ENCODE measurements at regions not wholly inside any gene's neighbourhood (a gene's known extent, or its start where the extent isn't known, plus 50 kb on each side); places are given as distances from the start of the nearest gene placed in this dataset.

DNA sequence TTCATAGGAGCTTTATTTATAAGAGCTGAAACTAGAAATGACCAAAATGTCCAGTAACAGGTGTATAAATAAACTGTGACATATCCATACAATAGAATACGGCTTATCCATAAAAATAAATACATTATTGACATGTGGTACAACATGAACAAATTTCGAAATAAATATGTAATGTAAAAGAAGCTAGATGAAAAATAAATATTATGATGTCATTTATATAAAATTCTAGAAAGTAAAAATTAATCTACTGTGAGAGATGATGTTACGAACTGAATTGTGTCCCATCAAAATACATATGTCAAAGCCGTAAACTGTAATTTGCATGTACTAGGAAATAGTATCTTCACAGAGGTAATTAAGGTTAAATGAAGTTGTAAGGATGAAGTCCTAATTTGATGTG lies 1104.9 kb downstream of the NSUN3 start:
- intact Hi-C loops (cut with DNase I), result no loop called here
- Histone ChIP-seq H3K27me3 (no peaks in the 10 kb centered on the region), H3K4me3 (replicated peaks in 1 of 3) (no peak overlapping the region), H3K9me3 (no peaks in the 10 kb centered on the region), H3K4me1 (no peaks in the 10 kb centered on the region), H3K36me3 (no peaks in the 10 kb centered on the region), H3K27ac (no peak overlapping the region)
- TF ChIP-seq CTCF (IDR thresholded peaks at IDR 0.05), result no peak
- TF ChIP-seq POLR2A (IDR thresholded peaks at IDR 0.05), result no peak
- no peak for DNase-seq
- WGBS, 2 donors, result 84 to 88% methylated on average over 4 of the region's 4 CpGs

DNA sequence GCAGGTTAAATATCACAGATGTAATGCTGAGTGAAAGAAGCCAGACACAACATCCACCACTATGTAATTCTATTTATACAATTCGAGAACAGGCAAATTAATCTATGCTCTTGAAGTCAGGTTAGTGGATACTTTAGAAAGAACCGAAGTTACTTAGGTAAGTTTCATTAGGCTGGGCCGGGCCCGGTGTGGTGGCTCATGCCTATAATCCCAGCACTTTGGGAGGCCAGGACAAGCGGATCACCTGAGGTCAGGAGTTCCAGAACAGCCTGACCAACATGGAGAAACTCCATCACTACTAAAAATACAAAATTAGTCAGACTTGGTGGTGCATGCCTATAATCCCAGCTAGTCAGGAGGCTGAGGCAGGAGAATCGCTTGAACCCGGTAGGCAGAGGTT lies 1105.7 kb downstream of the NSUN3 start:
- no peaks in the 10 kb centered on the region for H3K36me3 ChIP-seq
- no peak overlapping the region for H3K4me3 ChIP-seq (replicated peaks in 1 of 3)
- TF ChIP-seq POLR2A (IDR thresholded peaks at IDR 0.05) (no peak), CTCF (IDR thresholded peaks at IDR 0.05) (no peak)
- intact Hi-C loops (cut with DNase I), result no loop called here
- DNase-seq, result no peak
- H3K9me3 ChIP-seq, result no peaks in the 10 kb centered on the region
- H3K4me1 ChIP-seq, result no peaks in the 10 kb centered on the region
- 87 to 88% methylated on average over 7 of the region's 7 CpGs for WGBS, 2 donors
- H3K27ac ChIP-seq, result no peak overlapping the region
- H3K27me3 ChIP-seq, result no peaks in the 10 kb centered on the region

DNA sequence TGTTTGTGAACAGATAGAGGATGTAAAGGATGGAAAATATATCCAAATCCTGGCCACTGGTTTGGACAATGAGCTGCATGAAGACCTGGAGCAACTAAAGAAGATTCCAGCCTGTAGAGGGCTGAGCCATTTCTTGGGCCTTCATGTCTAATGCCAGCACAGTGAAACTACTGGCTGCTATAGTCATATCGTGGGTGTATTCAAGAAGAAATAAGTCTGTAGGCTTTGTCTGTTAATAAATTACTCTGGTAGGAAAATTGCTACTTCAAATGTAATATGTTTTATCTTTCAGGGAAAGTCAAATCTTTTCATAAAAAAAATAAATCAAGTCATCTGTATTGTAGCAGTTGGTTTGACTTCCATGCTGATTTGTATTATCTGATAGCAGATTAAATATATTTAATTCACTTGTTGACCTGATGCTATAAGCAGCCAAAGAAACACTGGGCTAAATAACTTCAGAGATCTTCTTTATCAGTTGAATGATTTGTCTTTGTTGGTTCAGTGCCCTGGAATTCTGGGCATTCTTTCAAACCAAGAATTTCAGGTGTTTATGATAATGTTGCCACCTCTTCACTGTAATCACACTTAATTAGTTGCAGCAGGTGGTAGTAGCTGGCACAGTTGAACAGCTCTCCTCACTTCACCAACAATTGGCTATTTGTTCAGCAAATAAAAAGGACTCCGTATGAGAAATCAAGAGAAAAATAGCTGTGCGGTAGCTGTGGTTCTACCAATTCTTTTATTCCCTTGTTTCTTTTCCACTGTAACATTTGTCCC lies 1109.5 kb downstream of the NSUN3 start:
- 72 to 75% methylated on average over 3 of the region's 3 CpGs for WGBS, 2 donors
- Histone ChIP-seq H3K27ac (no peak overlapping the region), H3K36me3 (no peaks in the 10 kb centered on the region), H3K4me3 (replicated peaks in 1 of 3) (no peak overlapping the region), H3K27me3 (no peaks in the 10 kb centered on the region), H3K4me1 (no peaks in the 10 kb centered on the region), H3K9me3 (no peaks in the 10 kb centered on the region)
- TF ChIP-seq CTCF (IDR thresholded peaks at IDR 0.05) (no peak), POLR2A (IDR thresholded peaks at IDR 0.05) (no peak)
- no peak for DNase-seq
- intact Hi-C loops (cut with DNase I), result no loop called here

- 86% methylated on average over 2 of the region's 2 CpGs for WGBS, 2 donors
- TF ChIP-seq POLR2A (IDR thresholded peaks at IDR 0.05) (no peak), CTCF (IDR thresholded peaks at IDR 0.05) (no peak)
Measured at GRCh38 chr3:95177096-95177495, 1114.2 kb downstream of the NSUN3 start.

GRCh38 chr3:95184038-95184437 lies 1121.2 kb downstream of the NSUN3 start:
- Histone ChIP-seq H3K4me1 (no peaks in the 10 kb centered on the region), H3K27me3 (no peaks in the 10 kb centered on the region), H3K9me3 (no peaks in the 10 kb centered on the region), H3K36me3 (no peaks in the 10 kb centered on the region), H3K4me3 (replicated peaks in 1 of 3) (no peak overlapping the region), H3K27ac (no peak overlapping the region)
- no peak for TF ChIP-seq CTCF (IDR thresholded peaks at IDR 0.05)
- TF ChIP-seq POLR2A (IDR thresholded peaks at IDR 0.05), result no peak
- 84 to 90% methylated on average over 3 to 6 of the region's 6 CpGs for WGBS, 2 donors
- DNase-seq, result no peak
- intact Hi-C loops (cut with DNase I), result no loop called here

More at GRCh38 chr3:95177096-95177495, 1114.2 kb downstream of the NSUN3 start:
- Histone ChIP-seq H3K27me3 (no peaks in the 10 kb centered on the region), H3K27ac (no peak overlapping the region), H3K36me3 (no peaks in the 10 kb centered on the region), H3K4me1 (no peaks in the 10 kb centered on the region), H3K9me3 (no peaks in the 10 kb centered on the region), H3K4me3 (replicated peaks in 1 of 3) (no peak overlapping the region)
- intact Hi-C loops (cut with DNase I), result no loop called here
- DNase-seq, result no peak
